ENCODE measurements at regions not wholly inside any gene's neighbourhood (a gene's known extent, or its start where the extent isn't known, plus 50 kb on each side); places are given as distances from the start of the nearest gene placed in this dataset.

DNA sequence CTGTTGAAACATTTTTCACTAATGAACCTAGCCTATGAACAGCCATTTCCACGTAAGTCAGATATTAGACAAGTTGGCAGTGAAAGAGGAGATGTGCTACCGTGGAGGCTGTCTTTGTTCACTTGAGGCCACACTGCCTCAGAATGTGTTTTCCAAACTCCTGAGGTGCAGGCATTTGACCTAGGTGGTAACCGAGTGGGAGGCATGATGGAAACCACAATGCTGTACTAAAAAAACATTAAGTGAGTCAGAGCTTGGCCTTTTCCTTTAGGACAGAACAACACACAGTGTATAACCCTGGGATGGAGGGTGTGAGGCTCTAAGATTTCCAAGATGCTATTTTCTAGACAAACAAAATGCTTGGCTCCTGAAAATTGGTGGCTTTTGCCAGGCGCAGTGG, 406.3 kb downstream of the SOX2 start:
- Histone ChIP-seq H4K5ac (ENCODE audit: low read depth, low read length) (no peak overlapping the region), H4K8ac (ENCODE audit: low read depth in 2 of 2, low read length in 2 of 2) (no peak overlapping the region), H3K9ac (ENCODE audit: low read depth, low read length) (no peak overlapping the region), H3K27ac (ENCODE audit: insufficient read depth, low read length) (no peak overlapping the region), H3K14ac (replicated peaks; ENCODE audit: low read depth, low read length) (no peak overlapping the region), H3K4me3 (ENCODE audit: insufficient read depth, low read depth, low read length) (no peak overlapping the region), H2BK120ac (ENCODE audit: low read depth, low read length) (no peak overlapping the region), H2BK5ac (ENCODE audit: low read depth, low read length, poor library complexity, severe bottlenecking) (no peak overlapping the region), H2AK9ac (replicated peaks; ENCODE audit: low read depth, low read length, poor library complexity) (no peak overlapping the region), H3K79me1 (ENCODE audit: low read depth in 1 of 2, low read length in 2 of 2) (no peaks in the 10 kb centered on the region), H3K4me1 (ENCODE audit: control insufficient read depth, insufficient read depth, low read length) (no peaks in the 10 kb centered on the region), H3K23ac (ENCODE audit: low read depth, low read length) (no peak overlapping the region), H3K56ac (ENCODE audit: extremely low read depth, insufficient read depth, low read length) (no peak overlapping the region), H2BK15ac (ENCODE audit: low read depth, low read length) (no peak overlapping the region), H3K4ac (ENCODE audit: low read depth, low read length) (no peak overlapping the region), H3K9me3 (ENCODE audit: control insufficient read depth, insufficient read depth, low read length) (peaks cover 9% of the 10 kb centered on the region; the same call in 1 of the 2 replicates), H3K4me2 (ENCODE audit: low read depth, low read length) (no peak overlapping the region), H2AFZ (replicated peaks; ENCODE audit: low read length, poor library complexity) (no peak overlapping the region), H2BK20ac (ENCODE audit: low read depth, low read length) (no peak overlapping the region), H3K36me3 (ENCODE audit: control insufficient read depth, insufficient read depth, low read length) (no peaks in the 10 kb centered on the region), H3K9me1 (ENCODE audit: insufficient read depth, low read length) (no peaks in the 10 kb centered on the region), H2AK5ac (ENCODE audit: low read depth, low read length) (no peak overlapping the region), H4K91ac (ENCODE audit: insufficient read depth, low read depth, low read length) (no peak overlapping the region), H3K27me3 (ENCODE audit: control insufficient read depth, insufficient read depth, low read length) (no peaks in the 10 kb centered on the region), H4K20me1 (ENCODE audit: insufficient read depth, low read length) (no peaks in the 10 kb centered on the region), H3K18ac (ENCODE audit: low read depth, low read length) (no peak overlapping the region)
- intact Hi-C loops (cut with micrococcal nuclease) (no loop called here), in situ Hi-C loops (cut with MboI; ENCODE audit: low sequenced_read_pairs) (no loop called here), dilution Hi-C loops (cut with HindIII; ENCODE audit: low sequenced_read_pairs, unreplicated experiment) (no loop called here)
- TF ChIP-seq ELK1 (IDR thresholded peaks at IDR 0.05; ENCODE audit: borderline replicate concordance, low read depth, low read length) (no peak), CHD1 (IDR thresholded peaks at IDR 0.05; ENCODE audit: low read depth, low read length) (no peak)
- TF ChIP-seq, protein P1, sequence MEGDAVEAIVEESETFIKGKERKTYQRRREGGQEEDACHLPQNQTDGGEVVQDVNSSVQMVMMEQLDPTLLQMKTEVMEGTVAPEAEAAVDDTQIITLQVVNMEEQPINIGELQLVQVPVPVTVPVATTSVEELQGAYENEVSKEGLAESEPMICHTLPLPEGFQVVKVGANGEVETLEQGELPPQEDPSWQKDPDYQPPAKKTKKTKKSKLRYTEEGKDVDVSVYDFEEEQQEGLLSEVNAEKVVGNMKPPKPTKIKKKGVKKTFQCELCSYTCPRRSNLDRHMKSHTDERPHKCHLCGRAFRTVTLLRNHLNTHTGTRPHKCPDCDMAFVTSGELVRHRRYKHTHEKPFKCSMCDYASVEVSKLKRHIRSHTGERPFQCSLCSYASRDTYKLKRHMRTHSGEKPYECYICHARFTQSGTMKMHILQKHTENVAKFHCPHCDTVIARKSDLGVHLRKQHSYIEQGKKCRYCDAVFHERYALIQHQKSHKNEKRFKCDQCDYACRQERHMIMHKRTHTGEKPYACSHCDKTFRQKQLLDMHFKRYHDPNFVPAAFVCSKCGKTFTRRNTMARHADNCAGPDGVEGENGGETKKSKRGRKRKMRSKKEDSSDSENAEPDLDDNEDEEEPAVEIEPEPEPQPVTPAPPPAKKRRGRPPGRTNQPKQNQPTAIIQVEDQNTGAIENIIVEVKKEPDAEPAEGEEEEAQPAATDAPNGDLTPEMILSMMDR (conservative IDR thresholded peaks at IDR 0.05; ENCODE audit: low read depth, low read length), result no peak
- no peak for ATAC-seq (ENCODE audit: low read depth)
- ChIA-PET POLR2A (ENCODE audit: unreplicated experiment) (no interaction called here), CTCF (no interaction called here)
- BruUV-seq (replicated peaks), result no TSS peak
- DNase-seq, result no peak
- WGBS, 2 experiments (ENCODE audit: extremely low coverage in 2 of 2, insufficient read length in 1 of 2), result no CpG with 5 or more reads among the region's 4 CpGs
